ENCODE measurements at regions not wholly inside any gene's neighbourhood (a gene's known extent, or its start where the extent isn't known, plus 50 kb on each side); places are given as distances from the start of the nearest gene placed in this dataset.
A peak's percentile ranks its signal among the peaks of the same experiment; 100 is the strongest.

DNA sequence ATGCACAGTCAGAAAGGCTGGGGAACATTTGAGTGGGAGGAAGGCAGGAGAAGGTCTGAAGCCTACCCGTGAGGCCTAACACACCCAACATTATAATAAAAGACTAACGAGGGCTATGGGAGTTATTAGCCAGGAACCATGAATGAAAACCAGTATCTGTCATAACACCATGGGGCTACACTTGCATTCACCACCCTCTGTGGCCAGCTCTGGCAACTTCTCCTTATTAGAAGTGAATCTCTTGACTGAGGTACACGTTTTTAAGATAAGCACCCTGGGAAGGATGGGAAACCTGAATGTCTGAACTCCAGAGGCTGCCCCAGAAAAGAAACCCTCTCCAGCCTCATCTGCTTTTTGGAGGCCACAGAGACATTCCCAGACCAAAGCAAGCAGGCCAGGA, 204.3 kb upstream of the RAB4A start:
- H3K36me3 ChIP-seq: no peaks in the 10 kb centered on the region
- no peak overlapping the region for H3K27ac ChIP-seq
- H3K4me1 ChIP-seq: peaks cover 29% of the 10 kb centered on the region
- no peaks in the 10 kb centered on the region for H3K27me3 ChIP-seq
- TF ChIP-seq, protein P1, sequence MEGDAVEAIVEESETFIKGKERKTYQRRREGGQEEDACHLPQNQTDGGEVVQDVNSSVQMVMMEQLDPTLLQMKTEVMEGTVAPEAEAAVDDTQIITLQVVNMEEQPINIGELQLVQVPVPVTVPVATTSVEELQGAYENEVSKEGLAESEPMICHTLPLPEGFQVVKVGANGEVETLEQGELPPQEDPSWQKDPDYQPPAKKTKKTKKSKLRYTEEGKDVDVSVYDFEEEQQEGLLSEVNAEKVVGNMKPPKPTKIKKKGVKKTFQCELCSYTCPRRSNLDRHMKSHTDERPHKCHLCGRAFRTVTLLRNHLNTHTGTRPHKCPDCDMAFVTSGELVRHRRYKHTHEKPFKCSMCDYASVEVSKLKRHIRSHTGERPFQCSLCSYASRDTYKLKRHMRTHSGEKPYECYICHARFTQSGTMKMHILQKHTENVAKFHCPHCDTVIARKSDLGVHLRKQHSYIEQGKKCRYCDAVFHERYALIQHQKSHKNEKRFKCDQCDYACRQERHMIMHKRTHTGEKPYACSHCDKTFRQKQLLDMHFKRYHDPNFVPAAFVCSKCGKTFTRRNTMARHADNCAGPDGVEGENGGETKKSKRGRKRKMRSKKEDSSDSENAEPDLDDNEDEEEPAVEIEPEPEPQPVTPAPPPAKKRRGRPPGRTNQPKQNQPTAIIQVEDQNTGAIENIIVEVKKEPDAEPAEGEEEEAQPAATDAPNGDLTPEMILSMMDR (IDR thresholded peaks at IDR 0.05): no peak
- no peak overlapping the region for H3K4me3 ChIP-seq
- intact Hi-C loops (cut with DNase I): no loop called here
- ATAC-seq: no peak
- DNase-seq: no peak
- H3K9me3 ChIP-seq: no peaks in the 10 kb centered on the region

DNA sequence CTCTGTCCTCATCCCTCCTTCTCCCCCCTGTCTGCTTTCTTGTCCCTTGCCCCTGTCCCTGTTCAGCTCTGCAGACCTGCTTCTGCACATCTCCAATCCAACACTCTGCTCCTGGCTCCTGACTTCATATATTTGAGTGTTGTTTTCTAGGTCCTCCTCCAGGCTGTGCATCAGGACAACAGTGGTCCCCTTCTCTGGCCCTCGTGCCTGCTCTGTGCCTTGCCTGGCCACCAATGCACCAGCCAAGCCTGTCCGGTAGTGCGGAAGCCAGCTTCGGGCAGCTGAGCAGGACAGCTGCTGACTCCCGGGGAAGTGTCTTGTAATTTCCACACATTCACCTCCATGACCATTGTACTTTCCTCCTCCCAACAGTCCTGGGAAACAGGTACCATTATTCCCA, 203.4 kb upstream of the RAB4A start:
- no peaks in the 10 kb centered on the region for H3K9me3 ChIP-seq
- no peak overlapping the region for H3K27ac ChIP-seq
- DNase-seq: no peak
- no peaks in the 10 kb centered on the region for H3K27me3 ChIP-seq
- intact Hi-C loops (cut with DNase I): no loop called here
- no peaks in the 10 kb centered on the region for H3K36me3 ChIP-seq
- TF ChIP-seq, protein P1 (IDR thresholded peaks at IDR 0.05): no peak
- no peak for ATAC-seq
- H3K4me1 ChIP-seq: peaks cover 29% of the 10 kb centered on the region
- H3K4me3 ChIP-seq: no peak overlapping the region

DNA sequence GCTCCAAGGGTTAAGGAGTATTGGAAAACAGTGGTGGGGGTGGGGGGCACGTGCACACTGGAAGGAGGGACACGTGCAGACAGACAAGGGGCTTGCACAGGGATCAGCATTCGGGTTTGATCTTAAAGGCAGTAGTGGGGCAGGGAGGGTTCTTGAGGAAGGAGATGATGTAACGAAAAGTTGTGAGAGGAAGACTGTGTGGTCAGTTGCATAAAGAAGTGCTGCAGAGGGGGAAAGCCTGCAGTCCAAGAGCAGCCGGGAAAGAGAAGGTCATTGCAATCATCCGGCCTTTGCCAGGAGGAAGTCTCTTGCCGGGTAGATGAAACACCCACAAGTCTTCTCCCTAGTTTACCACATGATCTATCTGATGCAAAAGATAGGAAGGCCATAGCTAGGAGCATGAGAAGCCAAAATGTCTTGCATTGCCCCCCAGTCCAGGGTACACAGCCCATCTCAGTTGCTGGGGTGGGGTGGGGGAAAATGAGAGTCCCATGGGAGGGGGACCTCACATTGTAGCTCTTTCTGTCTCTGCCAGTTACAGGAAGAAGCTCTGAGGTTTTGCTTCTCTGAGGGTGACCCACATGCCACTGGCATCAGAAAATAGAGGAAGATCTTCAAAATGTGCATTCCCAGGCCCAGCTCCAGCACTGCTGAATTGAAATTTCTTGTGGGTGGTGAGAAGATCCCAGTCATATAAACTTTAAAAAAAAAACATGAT, 202.5 kb upstream of the RAB4A start:
- H3K4me1 ChIP-seq: peaks cover 29% of the 10 kb centered on the region
- ATAC-seq: peak; percentile 81
- H3K27me3 ChIP-seq: no peaks in the 10 kb centered on the region
- TF ChIP-seq, protein P1 (IDR thresholded peaks at IDR 0.05): no peak
- peak overlapping the region; percentile 56 for H3K27ac ChIP-seq
- intact Hi-C loops (cut with DNase I): no loop called here
- H3K36me3 ChIP-seq: no peaks in the 10 kb centered on the region
- H3K4me3 ChIP-seq: no peak overlapping the region
- no peak for DNase-seq
- H3K9me3 ChIP-seq: no peaks in the 10 kb centered on the region

DNA sequence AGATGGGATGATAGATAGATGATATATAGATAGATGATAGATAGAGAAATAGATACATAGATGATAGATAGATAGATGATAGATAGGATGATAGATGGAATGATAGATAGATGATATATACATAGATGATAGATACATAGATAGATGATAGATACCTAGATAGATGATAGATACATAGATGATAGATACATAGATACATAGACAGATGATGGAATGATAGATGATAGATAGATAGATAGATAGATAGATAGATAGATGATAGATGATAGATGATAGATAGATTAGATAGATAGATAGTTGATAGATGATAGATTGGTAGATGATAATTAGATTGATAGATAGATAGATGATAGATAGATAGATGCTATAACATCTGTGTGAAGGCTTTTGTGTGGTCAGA, 201.7 kb upstream of the RAB4A start:
- no peak overlapping the region for H3K4me3 ChIP-seq
- peaks cover 29% of the 10 kb centered on the region for H3K4me1 ChIP-seq
- ATAC-seq (no peak), DNase-seq (no peak)
- no peak overlapping the region for H3K27ac ChIP-seq
- intact Hi-C loops (cut with DNase I): no loop called here
- no peaks in the 10 kb centered on the region for H3K36me3 ChIP-seq
- TF ChIP-seq, protein P1 (IDR thresholded peaks at IDR 0.05): no peak
- no peaks in the 10 kb centered on the region for H3K9me3 ChIP-seq
- H3K27me3 ChIP-seq: no peaks in the 10 kb centered on the region

DNA sequence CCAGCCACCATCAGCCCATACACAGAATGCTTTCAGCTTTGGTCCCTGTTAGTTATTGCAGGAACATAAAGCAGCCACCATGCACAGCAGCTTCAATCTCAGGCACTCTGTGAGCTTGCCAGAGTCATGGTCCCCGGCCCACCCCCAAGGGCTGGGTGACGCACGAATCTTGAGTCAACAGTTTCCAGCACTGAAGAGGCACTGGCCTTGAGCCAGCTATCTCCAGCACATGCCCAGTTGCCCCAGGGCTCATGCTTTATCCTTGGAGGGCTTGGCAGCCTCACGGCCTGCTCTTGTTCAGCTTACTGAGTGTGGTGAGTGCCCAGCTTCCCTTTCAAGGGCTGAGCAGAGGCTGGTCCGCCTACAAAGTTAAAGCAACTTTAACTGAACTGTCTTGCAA, 200.7 kb upstream of the RAB4A start:
- TF ChIP-seq, protein P1 (IDR thresholded peaks at IDR 0.05): no peak
- intact Hi-C loops (cut with DNase I): no loop called here
- ATAC-seq (peak; percentile 90), DNase-seq (peak; percentile 95)
- H3K4me1 ChIP-seq: peaks cover 29% of the 10 kb centered on the region
- peak overlapping the region; percentile 65 for H3K27ac ChIP-seq
- no peaks in the 10 kb centered on the region for H3K27me3 ChIP-seq
- H3K36me3 ChIP-seq: no peaks in the 10 kb centered on the region
- H3K9me3 ChIP-seq: no peaks in the 10 kb centered on the region
- H3K4me3 ChIP-seq: no peak overlapping the region

DNA sequence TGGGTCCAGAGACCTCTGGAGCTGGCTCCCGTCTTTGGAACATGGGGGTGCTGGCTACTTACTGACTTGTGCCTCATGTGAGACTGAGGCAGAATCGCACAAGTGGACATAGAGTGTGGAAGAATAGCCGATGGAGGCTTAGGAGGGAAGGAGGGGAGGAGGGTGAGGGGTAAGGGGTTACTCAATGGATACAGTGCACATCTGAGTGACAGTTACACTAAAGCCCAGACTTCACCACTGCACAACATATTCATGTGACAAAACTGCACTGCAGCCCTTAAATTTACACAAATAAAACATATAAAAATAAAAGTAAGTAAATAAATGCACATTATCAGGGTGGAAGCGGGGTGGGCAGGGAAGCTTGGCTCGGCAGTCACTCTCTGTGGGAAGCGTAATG, 197.7 kb upstream of the RAB4A start:
- no peak for ATAC-seq
- no peaks in the 10 kb centered on the region for H3K27me3 ChIP-seq
- no peak for DNase-seq
- H3K4me1 ChIP-seq: peaks cover 18% of the 10 kb centered on the region
- no peak overlapping the region for H3K4me3 ChIP-seq
- intact Hi-C loops (cut with DNase I): no loop called here
- H3K27ac ChIP-seq: no peak overlapping the region
- no peaks in the 10 kb centered on the region for H3K36me3 ChIP-seq
- TF ChIP-seq, protein P1 (IDR thresholded peaks at IDR 0.05): no peak
- H3K9me3 ChIP-seq: no peaks in the 10 kb centered on the region

Measured in upper lobe of right lung (tissue), 1 donor.